ENCODE measurements at regions not wholly inside any gene's neighbourhood (a gene's known extent, or its start where the extent isn't known, plus 50 kb on each side); places are given as distances from the start of the nearest gene placed in this dataset.

GRCh38 chr2:224312741-224313140 is 89.2 kb downstream of the FAM124B start:
- TF ChIP-seq CTCF (IDR thresholded peaks at IDR 0.05; ENCODE audit: insufficient read depth, low read depth, low read length) (no peak), EZH2 (IDR thresholded peaks at IDR 0.05; ENCODE audit: insufficient read depth, low read length) (no peak)

Data from astrocyte (in vitro differentiated cells and primary cell).